ENCODE measurements at regions not wholly inside any gene's neighbourhood (a gene's known extent, or its start where the extent isn't known, plus 50 kb on each side); places are given as distances from the start of the nearest gene placed in this dataset.
A peak's percentile ranks its signal among the peaks of the same experiment; 100 is the strongest.
"Not testable (repeated sequence)": the region's sequence is repeated elsewhere in the genome, so short reads cannot be mapped to it uniquely, and the experiment has no call there.

DNA sequence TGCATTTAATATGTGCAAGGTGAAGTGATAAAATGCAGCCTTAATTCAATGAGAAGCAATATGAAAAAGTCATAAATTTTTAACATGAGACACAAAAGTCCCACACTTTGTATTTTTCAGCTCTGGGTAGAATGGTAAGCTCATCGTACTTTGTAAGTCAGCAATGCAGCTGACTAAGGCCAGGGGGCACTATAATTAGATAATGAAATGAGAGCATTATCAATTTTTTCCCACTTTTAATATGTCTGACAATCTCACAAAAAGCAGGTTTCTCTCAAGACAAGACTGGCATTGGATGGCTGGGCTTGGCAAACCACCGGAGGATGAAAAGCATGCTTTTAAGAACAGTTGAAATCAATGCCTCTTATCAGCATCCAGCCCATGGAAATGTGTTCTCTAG is 162.8 kb downstream of the FAM174A start:
- DNase-seq, result no peak

DNA sequence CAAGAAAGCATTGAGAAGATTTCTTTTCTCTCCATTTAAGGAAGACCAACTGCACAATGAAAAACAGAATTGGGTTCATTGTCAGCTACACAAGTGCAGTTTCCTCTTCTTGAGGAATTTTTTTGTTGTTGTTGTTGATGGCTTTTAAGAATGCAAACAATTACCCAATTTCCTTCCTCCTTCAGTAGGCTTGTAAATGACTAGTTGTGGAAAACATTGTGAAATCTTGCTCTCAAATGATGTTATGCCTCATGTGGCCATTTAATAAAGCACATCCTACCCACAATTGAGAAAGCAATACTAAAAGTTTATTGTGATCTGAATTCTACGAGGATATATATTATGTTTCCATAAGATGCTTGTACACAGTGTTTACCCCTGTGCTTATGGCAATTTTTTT is 171.6 kb downstream of the FAM174A start:
- DNase-seq, result peak; percentile 91

DNA sequence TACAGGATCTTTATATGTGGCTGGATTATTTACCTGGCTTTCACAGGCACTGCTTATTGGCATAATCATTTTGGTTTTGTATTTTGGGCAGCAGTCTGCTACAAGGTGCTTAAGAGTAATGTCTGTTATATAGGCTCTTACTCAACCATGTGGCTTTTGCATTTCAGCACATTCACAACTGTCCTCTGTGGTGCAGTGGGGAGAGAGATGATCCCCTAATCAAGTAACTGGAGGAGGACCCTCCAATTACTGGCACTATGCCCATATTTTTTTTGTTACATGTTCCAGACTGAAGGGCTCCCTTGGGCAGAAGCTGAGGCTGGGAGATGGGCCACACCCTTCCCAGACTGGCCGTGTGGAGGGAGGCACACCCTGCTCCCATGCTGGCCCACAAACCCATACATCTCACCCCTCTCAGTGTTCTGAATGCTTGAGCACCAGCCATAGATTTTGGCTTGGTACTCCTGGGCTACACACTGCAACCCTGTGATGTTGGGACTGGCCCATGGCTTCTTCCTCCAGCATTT is 173.5 kb downstream of the FAM174A start:
- no peak for DNase-seq

DNA sequence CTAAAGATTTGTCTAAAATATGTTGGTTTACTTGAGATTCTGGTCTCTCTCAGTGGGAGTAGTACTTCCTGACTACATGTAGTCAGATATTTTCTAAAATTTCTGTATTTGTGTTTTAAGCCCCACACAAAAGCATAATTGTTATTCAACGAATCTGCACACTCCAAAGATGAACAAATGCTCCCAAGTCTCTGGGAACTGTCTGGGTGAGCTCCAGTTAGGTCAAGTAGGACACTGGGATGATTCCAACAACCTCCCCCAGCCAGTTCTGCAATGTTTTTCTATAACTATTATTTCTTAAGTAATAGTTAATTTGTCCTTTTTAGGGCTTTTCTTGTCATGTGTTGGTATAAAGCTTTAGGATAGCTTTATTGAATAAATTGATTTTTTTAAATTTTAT is 174.6 kb downstream of the FAM174A start:
- no peak for DNase-seq

DNA sequence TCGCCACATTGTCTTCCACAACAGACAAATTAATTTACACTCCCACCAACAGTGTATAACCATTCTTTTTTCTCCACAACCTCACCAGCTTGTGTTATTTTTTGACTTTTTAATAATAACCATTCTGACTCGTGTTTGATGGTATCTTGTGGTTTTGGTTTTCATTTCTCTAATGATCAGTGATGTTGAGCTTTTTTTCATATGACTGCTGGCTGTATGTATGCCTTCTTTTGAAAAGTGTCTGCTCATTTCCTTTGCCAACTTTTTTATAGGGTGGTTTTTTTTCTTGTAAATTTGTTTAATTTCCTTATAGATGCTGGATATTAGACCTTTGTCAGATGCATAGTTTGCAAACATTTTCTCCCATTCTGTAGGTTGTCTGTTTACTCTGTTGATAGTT is 179.6 kb downstream of the FAM174A start:
- DNase-seq, result not testable (repeated sequence)

DNA sequence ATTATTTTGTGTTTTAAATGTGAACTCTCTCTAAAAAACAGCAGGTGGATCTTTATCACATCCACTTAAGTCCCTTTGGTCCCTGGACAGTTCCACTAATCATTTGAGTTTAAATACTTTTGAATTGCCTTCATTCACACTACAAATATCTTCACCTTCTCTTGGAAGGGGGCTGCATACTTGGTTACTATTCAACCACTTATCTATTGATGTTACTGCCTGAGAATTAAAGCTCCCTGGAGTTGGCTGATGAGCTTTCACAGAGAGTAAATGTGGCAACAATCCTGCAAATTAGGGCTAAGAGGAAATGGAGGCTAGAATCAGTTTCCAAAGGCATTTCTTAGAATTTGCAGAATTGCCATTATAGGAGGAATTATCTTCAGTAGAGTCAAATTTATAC is 180.4 kb downstream of the ST8SIA4 start:
- no peak for DNase-seq

DNA sequence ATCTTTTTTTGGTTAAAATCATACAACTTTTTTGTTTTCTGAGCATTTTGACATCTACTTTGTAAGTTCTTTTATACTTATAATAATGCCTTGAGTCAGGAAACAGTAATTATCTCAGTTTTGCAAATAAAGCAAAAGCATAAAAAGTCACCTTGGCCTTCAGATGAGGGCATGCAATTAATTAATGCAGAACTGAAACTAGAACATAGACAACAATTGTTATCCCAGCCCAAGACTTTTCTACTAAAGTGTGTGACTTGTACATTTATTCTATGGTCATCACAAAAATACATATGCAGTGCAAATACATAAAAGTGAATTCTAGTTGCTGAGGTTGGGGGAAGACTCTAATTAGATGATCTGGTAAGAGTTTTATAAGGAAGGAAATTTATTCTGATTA is 179.9 kb downstream of the ST8SIA4 start:
- no peak for DNase-seq

DNA sequence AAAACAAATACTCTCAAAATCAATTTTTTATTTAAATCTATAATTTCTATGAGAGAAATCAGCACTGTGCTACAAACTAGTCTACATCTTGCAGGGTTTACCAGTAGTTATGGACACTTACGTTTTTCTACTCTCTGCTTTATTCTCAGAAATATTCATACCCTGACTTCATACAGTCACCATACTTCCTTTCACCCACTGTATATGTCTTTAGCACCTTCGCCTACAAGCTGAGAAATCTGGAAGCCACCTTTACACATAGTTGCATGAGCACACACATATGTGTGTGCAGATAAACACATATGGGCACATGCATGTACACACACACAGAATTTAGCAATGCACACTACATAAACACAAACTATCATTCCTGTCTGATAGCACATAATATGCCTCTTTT is 177.0 kb downstream of the ST8SIA4 start:
- no peak for DNase-seq

DNA sequence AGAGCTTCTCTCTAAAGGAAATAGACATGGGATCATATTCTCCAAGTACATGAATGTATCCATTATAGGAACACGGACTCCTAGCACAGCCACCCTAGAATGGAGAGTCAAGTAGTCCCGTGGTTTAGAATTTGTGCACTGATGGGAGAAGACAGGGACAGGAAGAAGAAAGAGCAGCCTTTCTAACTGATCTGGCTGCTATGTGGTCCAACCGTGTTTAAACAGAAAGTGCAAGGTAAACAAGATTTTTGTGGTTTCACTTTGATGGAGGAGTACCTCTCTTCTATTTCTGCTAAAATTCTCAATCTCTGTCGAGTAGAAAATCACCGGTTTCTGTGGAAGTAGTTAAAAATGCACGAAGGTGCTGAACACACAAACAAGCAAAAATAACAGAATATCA is 171.3 kb downstream of the ST8SIA4 start:
- peak; percentile 37 for DNase-seq

DNA sequence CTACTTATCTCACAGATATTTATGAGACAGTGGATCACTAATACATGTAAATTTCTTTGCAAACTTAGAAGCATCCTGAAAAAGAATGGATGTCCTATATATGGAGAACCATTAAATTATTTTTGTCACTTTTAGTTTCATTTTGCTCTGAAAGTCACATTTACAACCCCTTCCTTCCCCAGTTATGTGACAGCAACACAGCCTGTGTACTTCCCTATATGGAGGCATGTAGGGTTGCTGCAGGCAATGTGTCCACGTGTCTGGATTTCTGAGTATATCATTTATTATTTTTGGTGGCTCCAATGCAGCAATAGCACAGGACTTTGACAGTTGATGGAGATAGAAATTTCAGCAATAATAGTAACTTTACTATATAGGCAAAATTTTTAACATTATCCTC is 156.4 kb downstream of the ST8SIA4 start:
- peak; percentile 78 for DNase-seq

DNA sequence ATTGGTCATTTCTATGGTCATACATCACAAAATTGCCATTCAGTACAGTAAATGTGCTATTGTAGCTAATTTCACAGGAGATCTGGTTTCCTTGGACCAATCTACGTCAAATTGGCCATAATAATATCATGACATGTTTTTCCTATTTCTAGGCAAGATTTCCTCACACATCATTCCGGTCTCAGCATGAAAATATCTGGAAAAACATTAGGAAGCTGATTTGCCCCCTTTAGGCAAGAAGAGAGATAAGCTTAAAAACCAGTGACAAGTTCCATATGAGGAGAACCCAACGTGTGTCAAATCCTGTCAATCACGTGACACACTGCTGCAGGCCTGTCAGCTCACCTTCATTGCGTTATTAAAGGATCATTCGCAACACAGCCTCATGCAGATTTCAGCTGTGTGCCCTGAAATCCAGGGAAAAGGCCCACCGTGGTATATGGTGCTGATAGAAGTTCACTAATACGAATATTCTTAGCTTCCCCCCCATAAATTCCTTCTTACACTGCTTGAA is 153.3 kb downstream of the ST8SIA4 start:
- DNase-seq, result no peak

DNA sequence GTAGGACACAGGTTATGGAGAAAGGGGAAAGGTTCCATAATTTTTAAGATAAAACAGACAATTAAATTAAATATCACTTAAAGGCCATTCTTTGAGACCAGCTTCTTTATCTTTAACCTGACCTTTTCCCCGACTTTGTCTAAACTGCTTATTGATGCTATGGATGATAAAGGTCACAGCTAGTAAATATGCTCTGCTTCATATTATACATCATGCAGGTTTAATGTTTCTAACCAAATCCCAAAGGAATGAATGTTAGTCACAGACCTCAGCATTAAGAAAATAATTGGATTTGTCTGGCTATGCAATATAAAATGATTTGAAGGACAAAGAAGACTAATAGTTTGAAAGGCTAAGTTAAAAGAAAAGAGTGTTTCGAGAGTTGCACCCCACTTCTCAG is 147.6 kb downstream of the ST8SIA4 start:
- no peak for DNase-seq
